ENCODE measurements at regions not wholly inside any gene's neighbourhood (a gene's known extent, or its start where the extent isn't known, plus 50 kb on each side); places are given as distances from the start of the nearest gene placed in this dataset.

DNA sequence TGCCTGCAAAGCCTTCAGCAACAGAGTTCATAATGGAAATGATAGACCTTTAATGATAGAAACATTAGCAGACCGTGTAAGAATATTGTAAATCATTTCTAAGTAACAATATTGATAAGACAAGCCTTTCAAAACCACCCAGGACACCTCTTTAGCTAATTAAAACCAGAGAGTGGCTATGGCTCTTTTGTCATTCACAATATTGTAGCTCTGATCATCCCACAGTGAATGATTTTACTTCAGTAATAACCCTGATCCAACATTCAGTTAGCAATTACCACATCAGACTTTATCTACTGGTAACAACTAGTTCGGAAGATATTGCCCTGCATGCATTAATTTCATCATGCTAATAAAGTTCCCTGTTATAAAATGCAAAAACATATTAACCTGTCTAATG lies 432.6 kb downstream of the DTWD2 start:
- H2BK20ac ChIP-seq (ENCODE audit: low read depth, low read length, poor library complexity, severe bottlenecking), result no peak overlapping the region
- H3K23ac ChIP-seq (ENCODE audit: insufficient read length, low read depth, low read length), result no peak overlapping the region
- Mint-ChIP-seq H3K4me3 (no peak overlapping the region), H3K4me1 (peaks cover 6 to 8% of the 10 kb centered on the region in 2 experiments; a peak in 3 of 4 replicates), H3K27ac (no peak overlapping the region), H3K36me3 (ENCODE audit: insufficient read depth in 1 of 3, low read depth in 3 of 3) (no peaks in the 10 kb centered on the region), H3K9me3 (no peaks in the 10 kb centered on the region), H3K27me3 (ENCODE audit: low read depth) (no peaks in the 10 kb centered on the region)
- no peak overlapping the region for H2AFZ ChIP-seq (ENCODE audit: low read length)
- no peaks in the 10 kb centered on the region for H3K23me2 ChIP-seq (ENCODE audit: insufficient read length, low read depth, low read length, poor library complexity, severe bottlenecking)
- H2BK15ac ChIP-seq (ENCODE audit: low read depth, low read length), result no peak overlapping the region
- H3K9me3 ChIP-seq (ENCODE audit: control insufficient read depth, low read depth, low read length), result no peaks in the 10 kb centered on the region
- no peak for DNase-seq
- no peak overlapping the region for H3K4me2 ChIP-seq (ENCODE audit: insufficient read depth, insufficient read length, low read length)
- H3K18ac ChIP-seq (ENCODE audit: insufficient read length, low read depth, low read length), result no peak overlapping the region
- no CpG with 5 or more reads among the region's 2 CpGs for WGBS (ENCODE audit: extremely low coverage, insufficient read length, low lambda C conversion rate)
- no peaks in the 10 kb centered on the region for H3K4me1 ChIP-seq (ENCODE audit: insufficient read depth, low read length)
- H3K79me1 ChIP-seq (ENCODE audit: insufficient read depth, low read depth, low read length, poor library complexity, severe bottlenecking), result no peaks in the 10 kb centered on the region
- H4K8ac ChIP-seq (replicated peaks; ENCODE audit: insufficient read length, low read depth, low read length), result no peak overlapping the region
- no peaks in the 10 kb centered on the region for H4K20me1 ChIP-seq (ENCODE audit: control insufficient read depth, insufficient read depth, insufficient read length)
- no peak overlapping the region for H2BK120ac ChIP-seq (ENCODE audit: low read depth, low read length, poor library complexity, severe bottlenecking)
- no peak overlapping the region for H4K5ac ChIP-seq (ENCODE audit: insufficient read length, low read depth, low read length)
- no peak overlapping the region for H3K56ac ChIP-seq (ENCODE audit: insufficient read length, low read depth, low read length)
- no peak overlapping the region for H4K91ac ChIP-seq (ENCODE audit: insufficient read length, low read depth, low read length)
- no peak overlapping the region for H3K27ac ChIP-seq (ENCODE audit: insufficient read length, low read depth, low read length)
- H3K14ac ChIP-seq (ENCODE audit: insufficient read depth, low read length), result no peak overlapping the region
- H2AK5ac ChIP-seq (ENCODE audit: insufficient read length, low read length), result no peak overlapping the region
- TF ChIP-seq, protein P1, sequence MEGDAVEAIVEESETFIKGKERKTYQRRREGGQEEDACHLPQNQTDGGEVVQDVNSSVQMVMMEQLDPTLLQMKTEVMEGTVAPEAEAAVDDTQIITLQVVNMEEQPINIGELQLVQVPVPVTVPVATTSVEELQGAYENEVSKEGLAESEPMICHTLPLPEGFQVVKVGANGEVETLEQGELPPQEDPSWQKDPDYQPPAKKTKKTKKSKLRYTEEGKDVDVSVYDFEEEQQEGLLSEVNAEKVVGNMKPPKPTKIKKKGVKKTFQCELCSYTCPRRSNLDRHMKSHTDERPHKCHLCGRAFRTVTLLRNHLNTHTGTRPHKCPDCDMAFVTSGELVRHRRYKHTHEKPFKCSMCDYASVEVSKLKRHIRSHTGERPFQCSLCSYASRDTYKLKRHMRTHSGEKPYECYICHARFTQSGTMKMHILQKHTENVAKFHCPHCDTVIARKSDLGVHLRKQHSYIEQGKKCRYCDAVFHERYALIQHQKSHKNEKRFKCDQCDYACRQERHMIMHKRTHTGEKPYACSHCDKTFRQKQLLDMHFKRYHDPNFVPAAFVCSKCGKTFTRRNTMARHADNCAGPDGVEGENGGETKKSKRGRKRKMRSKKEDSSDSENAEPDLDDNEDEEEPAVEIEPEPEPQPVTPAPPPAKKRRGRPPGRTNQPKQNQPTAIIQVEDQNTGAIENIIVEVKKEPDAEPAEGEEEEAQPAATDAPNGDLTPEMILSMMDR (conservative IDR thresholded peaks at IDR 0.05), result no peak
- no peak overlapping the region for H3T11ph ChIP-seq (ENCODE audit: low read length)
- H3K4ac ChIP-seq (ENCODE audit: low read depth, low read length), result no peak overlapping the region
- no peak overlapping the region for H2BK12ac ChIP-seq (ENCODE audit: insufficient read length, low read depth, low read length)
- no peak overlapping the region for H3K9ac ChIP-seq (ENCODE audit: extremely low read depth, insufficient read length, low read length)
- H3K79me2 ChIP-seq (ENCODE audit: insufficient read depth, low read length), result no peaks in the 10 kb centered on the region
- no peak overlapping the region for H2BK5ac ChIP-seq (ENCODE audit: insufficient read length, low read length)
- no peaks in the 10 kb centered on the region for H3K27me3 ChIP-seq (ENCODE audit: insufficient read depth, low read length)
